Tibial nerve (tissue), 3 donors: ENCODE measurements at regions not wholly inside any gene's neighbourhood (a gene's known extent, or its start where the extent isn't known, plus 50 kb on each side); places are given as distances from the start of the nearest gene placed in this dataset.

Source experiments
- CTCF ChIP-seq, 5 experiments: fragments of 200-600 bp in 3 of 5; fragments of 450-650 bp in 2 of 5; sonication (generic) in 3 of 5; IDR thresholded peaks; one replicate each; pipeline ENCODE4 v1.5.1; 2016 to 2019; ENCODE audit warnings: antibody characterized with exemption in 5 of 5, mild to moderate bottlenecking in 3 of 5, moderate library complexity in 2 of 5
- POLR2A ChIP-seq, 2 donors: fragments of 450-650 bp; IDR thresholded peaks; one replicate each; pipeline ENCODE4 v1.6.1; 2017; ENCODE audit warnings: antibody characterized with exemption in 2 of 2, mild to moderate bottlenecking in 2 of 2, moderate library complexity in 2 of 2

DNA sequence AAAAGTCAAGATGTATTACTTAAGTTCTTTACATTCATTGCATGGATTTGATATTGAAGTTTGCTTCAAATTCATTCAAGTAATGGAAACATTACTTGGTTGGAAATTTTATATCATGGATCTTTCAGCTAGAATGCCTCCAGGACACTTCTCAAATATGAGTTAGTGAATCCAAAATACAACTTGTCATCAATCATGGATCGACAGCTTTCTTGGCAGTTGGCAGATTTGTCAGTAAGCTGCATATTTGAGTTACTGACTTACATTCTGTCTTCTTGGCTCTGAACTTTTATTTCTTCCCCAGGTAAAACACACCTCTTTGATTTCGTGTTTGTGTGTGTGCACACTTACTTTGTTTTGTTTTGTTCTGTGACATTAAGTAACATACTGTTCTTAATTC is 1171.1 kb downstream of the TAF11L14 start:
- TF ChIP-seq CTCF (IDR thresholded peaks at IDR 0.05), result no peak
- TF ChIP-seq POLR2A (IDR thresholded peaks at IDR 0.05), result no peak
